ENCODE measurements at regions not wholly inside any gene's neighbourhood (a gene's known extent, or its start where the extent isn't known, plus 50 kb on each side); places are given as distances from the start of the nearest gene placed in this dataset.

DNA sequence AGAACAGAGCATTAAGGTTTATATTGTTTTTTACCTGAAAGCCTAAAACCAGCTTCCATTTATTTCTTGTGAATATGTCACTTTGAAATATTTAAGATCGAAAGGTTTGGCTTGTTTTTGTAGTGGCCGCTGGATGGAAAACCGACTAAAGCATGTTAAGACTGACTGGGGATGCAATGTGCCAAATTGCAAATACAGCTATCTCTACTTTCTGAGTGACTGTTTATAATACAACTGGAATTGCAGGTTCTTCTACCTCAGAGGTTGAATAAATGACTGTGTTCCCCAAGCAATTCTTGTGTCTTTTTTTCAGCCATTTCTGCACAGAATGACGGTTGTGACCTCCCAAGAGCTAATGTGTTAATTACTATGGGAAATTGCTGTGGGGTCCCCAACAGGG lies 50.0 kb upstream of the TMTC4 start:
- no peak for DNase-seq
- Histone ChIP-seq H3K4me1 (ENCODE audit: control insufficient read depth, insufficient read depth, low read length) (no peaks in the 10 kb centered on the region), H3K4me3 (ENCODE audit: low read length) (no peak overlapping the region), H3K9me3 (replicated peaks; ENCODE audit: control insufficient read depth, low read depth, low read length) (peaks cover 4% of the 10 kb centered on the region), H3K36me3 (ENCODE audit: control insufficient read depth, insufficient read depth, low read length) (no peaks in the 10 kb centered on the region), H3K27ac (ENCODE audit: low read length) (no peak overlapping the region), H3K27me3 (ENCODE audit: control insufficient read depth, insufficient read depth, low read length) (no peaks in the 10 kb centered on the region)
- WGBS (ENCODE audit: insufficient coverage) = 56% methylated on average over 1 of the region's 4 CpGs
